MM.1S (cell line): ENCODE measurements at regions not wholly inside any gene's neighbourhood (a gene's known extent, or its start where the extent isn't known, plus 50 kb on each side); places are given as distances from the start of the nearest gene placed in this dataset.

Experiments used
- CTCF ChIP-seq: fragments of 300-600 bp; sonication (generic); IDR thresholded peaks from 2 replicates; pipeline ENCODE4 v1.5.1; 2016; ENCODE audit warnings: antibody characterized with exemption, low read length, mixed read lengths
- EZH2 ChIP-seq: fragments of 300-600 bp; sonication (generic); optimal IDR thresholded peaks from 2 replicates; pipeline ENCODE3; 2017; ENCODE audit warnings: low read depth, mild to moderate bottlenecking, antibody characterized with exemption, low read length, mixed read lengths
- EZH2phosphoT487 ChIP-seq: fragments of 300-600 bp; sonication (generic); IDR thresholded peaks from 2 replicates; pipeline ENCODE4 v1.6.1; 2018; ENCODE audit warnings: antibody characterized with exemption, low read length

- no peak for TF ChIP-seq CTCF
- TF ChIP-seq EZH2phosphoT487: no peak
- no peak for TF ChIP-seq EZH2
These were observed 804.6 kb downstream of the EPHA3 start for GRCh38 chr3:89912031-89912430.
